ENCODE measurements at regions not wholly inside any gene's neighbourhood (a gene's known extent, or its start where the extent isn't known, plus 50 kb on each side); places are given as distances from the start of the nearest gene placed in this dataset.

DNA sequence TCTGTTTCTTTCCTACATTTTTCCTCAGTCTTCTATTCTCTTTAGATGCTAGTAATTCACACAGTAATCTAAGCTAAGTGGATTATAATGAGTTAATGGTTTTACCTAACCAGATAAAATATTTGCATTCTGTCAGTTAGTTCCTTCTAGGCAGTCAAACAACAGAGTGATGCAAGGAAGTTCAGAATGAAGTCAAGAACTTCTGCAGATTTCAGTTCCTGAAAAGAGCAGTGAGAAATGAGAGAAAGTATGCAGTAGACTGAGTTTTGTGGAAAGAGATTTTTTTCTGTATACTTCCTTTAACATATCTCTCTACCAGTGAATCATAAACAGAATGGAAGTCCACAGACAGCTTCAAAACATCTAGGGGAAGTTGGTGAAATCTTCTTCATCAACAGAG is 774.0 kb upstream of the POU3F4 start (continued):
- TF ChIP-seq, protein P1, sequence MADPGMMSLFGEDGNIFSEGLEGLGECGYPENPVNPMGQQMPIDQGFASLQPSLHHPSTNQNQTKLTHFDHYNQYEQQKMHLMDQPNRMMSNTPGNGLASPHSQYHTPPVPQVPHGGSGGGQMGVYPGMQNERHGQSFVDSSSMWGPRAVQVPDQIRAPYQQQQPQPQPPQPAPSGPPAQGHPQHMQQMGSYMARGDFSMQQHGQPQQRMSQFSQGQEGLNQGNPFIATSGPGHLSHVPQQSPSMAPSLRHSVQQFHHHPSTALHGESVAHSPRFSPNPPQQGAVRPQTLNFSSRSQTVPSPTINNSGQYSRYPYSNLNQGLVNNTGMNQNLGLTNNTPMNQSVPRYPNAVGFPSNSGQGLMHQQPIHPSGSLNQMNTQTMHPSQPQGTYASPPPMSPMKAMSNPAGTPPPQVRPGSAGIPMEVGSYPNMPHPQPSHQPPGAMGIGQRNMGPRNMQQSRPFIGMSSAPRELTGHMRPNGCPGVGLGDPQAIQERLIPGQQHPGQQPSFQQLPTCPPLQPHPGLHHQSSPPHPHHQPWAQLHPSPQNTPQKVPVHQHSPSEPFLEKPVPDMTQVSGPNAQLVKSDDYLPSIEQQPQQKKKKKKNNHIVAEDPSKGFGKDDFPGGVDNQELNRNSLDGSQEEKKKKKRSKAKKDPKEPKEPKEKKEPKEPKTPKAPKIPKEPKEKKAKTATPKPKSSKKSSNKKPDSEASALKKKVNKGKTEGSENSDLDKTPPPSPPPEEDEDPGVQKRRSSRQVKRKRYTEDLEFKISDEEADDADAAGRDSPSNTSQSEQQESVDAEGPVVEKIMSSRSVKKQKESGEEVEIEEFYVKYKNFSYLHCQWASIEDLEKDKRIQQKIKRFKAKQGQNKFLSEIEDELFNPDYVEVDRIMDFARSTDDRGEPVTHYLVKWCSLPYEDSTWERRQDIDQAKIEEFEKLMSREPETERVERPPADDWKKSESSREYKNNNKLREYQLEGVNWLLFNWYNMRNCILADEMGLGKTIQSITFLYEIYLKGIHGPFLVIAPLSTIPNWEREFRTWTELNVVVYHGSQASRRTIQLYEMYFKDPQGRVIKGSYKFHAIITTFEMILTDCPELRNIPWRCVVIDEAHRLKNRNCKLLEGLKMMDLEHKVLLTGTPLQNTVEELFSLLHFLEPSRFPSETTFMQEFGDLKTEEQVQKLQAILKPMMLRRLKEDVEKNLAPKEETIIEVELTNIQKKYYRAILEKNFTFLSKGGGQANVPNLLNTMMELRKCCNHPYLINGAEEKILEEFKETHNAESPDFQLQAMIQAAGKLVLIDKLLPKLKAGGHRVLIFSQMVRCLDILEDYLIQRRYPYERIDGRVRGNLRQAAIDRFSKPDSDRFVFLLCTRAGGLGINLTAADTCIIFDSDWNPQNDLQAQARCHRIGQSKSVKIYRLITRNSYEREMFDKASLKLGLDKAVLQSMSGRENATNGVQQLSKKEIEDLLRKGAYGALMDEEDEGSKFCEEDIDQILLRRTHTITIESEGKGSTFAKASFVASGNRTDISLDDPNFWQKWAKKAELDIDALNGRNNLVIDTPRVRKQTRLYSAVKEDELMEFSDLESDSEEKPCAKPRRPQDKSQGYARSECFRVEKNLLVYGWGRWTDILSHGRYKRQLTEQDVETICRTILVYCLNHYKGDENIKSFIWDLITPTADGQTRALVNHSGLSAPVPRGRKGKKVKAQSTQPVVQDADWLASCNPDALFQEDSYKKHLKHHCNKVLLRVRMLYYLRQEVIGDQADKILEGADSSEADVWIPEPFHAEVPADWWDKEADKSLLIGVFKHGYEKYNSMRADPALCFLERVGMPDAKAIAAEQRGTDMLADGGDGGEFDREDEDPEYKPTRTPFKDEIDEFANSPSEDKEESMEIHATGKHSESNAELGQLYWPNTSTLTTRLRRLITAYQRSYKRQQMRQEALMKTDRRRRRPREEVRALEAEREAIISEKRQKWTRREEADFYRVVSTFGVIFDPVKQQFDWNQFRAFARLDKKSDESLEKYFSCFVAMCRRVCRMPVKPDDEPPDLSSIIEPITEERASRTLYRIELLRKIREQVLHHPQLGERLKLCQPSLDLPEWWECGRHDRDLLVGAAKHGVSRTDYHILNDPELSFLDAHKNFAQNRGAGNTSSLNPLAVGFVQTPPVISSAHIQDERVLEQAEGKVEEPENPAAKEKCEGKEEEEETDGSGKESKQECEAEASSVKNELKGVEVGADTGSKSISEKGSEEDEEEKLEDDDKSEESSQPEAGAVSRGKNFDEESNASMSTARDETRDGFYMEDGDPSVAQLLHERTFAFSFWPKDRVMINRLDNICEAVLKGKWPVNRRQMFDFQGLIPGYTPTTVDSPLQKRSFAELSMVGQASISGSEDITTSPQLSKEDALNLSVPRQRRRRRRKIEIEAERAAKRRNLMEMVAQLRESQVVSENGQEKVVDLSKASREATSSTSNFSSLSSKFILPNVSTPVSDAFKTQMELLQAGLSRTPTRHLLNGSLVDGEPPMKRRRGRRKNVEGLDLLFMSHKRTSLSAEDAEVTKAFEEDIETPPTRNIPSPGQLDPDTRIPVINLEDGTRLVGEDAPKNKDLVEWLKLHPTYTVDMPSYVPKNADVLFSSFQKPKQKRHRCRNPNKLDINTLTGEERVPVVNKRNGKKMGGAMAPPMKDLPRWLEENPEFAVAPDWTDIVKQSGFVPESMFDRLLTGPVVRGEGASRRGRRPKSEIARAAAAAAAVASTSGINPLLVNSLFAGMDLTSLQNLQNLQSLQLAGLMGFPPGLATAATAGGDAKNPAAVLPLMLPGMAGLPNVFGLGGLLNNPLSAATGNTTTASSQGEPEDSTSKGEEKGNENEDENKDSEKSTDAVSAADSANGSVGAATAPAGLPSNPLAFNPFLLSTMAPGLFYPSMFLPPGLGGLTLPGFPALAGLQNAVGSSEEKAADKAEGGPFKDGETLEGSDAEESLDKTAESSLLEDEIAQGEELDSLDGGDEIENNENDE (IDR thresholded peaks at IDR 0.05; ENCODE audit: insufficient replicate concordance, low read length): no peak
- TF ChIP-seq CHD1 (IDR thresholded peaks at IDR 0.05; ENCODE audit: low read depth, low read length): no peak
- TF ChIP-seq RAD21 (IDR thresholded peaks at IDR 0.05 in 1 of 2, conservative IDR thresholded peaks at IDR 0.05 in 1 of 2; ENCODE audit: low read depth in 2 of 2, low read length in 2 of 2): no peak
- TF ChIP-seq BCL11A (IDR thresholded peaks at IDR 0.05; ENCODE audit: low read depth in 2 of 2, low read length in 2 of 2): no peak
- TF ChIP-seq YY1 (IDR thresholded peaks at IDR 0.05; ENCODE audit: low read depth, low read length): no peak
- TF ChIP-seq EP300 (IDR thresholded peaks at IDR 0.05; ENCODE audit: borderline replicate concordance in 1 of 2, low read depth in 2 of 2, low read length in 2 of 2): no peak
- TF ChIP-seq TAF1 (IDR thresholded peaks at IDR 0.05; ENCODE audit: low read depth, low read length): no peak
- no peak for TF ChIP-seq POLR2A (IDR thresholded peaks at IDR 0.05; ENCODE audit: control extremely low read depth in 1 of 2, low read depth in 2 of 2, low read length in 2 of 2)
- no peak for TF ChIP-seq JUND (IDR thresholded peaks at IDR 0.05; ENCODE audit: low read length)
- TF ChIP-seq RFX5 (IDR thresholded peaks at IDR 0.05; ENCODE audit: borderline replicate concordance, low read depth, low read length): no peak
- TF ChIP-seq EZH2 (IDR thresholded peaks at IDR 0.05; ENCODE audit: low read depth, low read length, severe bottlenecking): no peak
- TF ChIP-seq, protein P2, sequence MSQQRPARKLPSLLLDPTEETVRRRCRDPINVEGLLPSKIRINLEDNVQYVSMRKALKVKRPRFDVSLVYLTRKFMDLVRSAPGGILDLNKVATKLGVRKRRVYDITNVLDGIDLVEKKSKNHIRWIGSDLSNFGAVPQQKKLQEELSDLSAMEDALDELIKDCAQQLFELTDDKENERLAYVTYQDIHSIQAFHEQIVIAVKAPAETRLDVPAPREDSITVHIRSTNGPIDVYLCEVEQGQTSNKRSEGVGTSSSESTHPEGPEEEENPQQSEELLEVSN (IDR thresholded peaks at IDR 0.05): no peak

Measured in H1 (cell line).